ENCODE measurements at regions not wholly inside any gene's neighbourhood (a gene's known extent, or its start where the extent isn't known, plus 50 kb on each side); places are given as distances from the start of the nearest gene placed in this dataset.

DNA sequence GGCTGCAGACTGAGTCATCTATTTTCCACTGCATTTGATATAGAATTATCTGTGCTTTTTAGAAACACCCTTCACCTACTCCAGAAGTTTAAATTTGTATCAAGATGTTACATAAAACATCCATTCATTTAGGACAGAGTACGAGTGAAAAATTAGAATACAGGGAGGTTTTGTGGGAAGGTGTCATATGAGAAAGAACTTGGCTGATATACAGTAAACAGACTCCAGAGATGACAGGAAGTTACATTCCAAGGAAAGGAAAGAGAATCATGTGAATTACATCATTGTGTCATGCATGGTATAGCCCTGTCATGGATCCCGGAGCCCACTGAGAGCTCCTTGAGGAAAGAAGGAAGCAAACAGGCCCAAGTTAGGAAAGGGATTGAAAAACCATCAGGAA is 341.5 kb upstream of the PKDCC start:
- Histone ChIP-seq H3K36me3 (ENCODE audit: control insufficient read depth in 4 of 4, insufficient read depth in 3 of 4, low read depth in 1 of 4, low read length in 3 of 4) (no peaks in the 10 kb centered on the region), H3K4me3 (ENCODE audit: low read depth in 1 of 3, low read length in 3 of 3) (no peak overlapping the region), H3K9me3 (ENCODE audit: control insufficient read depth in 4 of 4, low read length in 3 of 4) (no peaks in the 10 kb centered on the region), H3K4me1 (ENCODE audit: control insufficient read depth in 4 of 4, insufficient read depth in 4 of 4, low read length in 3 of 4) (no peaks in the 10 kb centered on the region), H3K27ac (ENCODE audit: low read depth in 1 of 2, low read length in 2 of 2) (no peak overlapping the region), H3K9ac (ENCODE audit: low read depth in 1 of 2, low read length in 2 of 2) (no peak overlapping the region), H3K27me3 (ENCODE audit: control insufficient read depth in 4 of 4, insufficient read depth in 4 of 4, low read length in 3 of 4) (no peaks in the 10 kb centered on the region)
- 69% methylated on average over 2 of the region's 2 CpGs for WGBS
- TF ChIP-seq ATF3 (IDR thresholded peaks at IDR 0.05) (no peak), JUND (IDR thresholded peaks at IDR 0.05) (no peak), HNF4A (conservative IDR thresholded peaks at IDR 0.05) (no peak), SP1 (IDR thresholded peaks at IDR 0.05) (no peak), TAF1 (conservative IDR thresholded peaks at IDR 0.05) (no peak), FOXA2 (IDR thresholded peaks at IDR 0.05) (no peak), YY1 (IDR thresholded peaks at IDR 0.05) (no peak), HNF4G (IDR thresholded peaks at IDR 0.05) (no peak), FOXA1 (IDR thresholded peaks at IDR 0.05) (no peak), NR2F2 (IDR thresholded peaks at IDR 0.05) (no peak), CTCF (IDR thresholded peaks at IDR 0.05; ENCODE audit: low read depth, low read length, missing input control) (no peak), RXRA (IDR thresholded peaks at IDR 0.05) (no peak), RAD21 (IDR thresholded peaks at IDR 0.05) (no peak)
- TF ChIP-seq, protein P1, sequence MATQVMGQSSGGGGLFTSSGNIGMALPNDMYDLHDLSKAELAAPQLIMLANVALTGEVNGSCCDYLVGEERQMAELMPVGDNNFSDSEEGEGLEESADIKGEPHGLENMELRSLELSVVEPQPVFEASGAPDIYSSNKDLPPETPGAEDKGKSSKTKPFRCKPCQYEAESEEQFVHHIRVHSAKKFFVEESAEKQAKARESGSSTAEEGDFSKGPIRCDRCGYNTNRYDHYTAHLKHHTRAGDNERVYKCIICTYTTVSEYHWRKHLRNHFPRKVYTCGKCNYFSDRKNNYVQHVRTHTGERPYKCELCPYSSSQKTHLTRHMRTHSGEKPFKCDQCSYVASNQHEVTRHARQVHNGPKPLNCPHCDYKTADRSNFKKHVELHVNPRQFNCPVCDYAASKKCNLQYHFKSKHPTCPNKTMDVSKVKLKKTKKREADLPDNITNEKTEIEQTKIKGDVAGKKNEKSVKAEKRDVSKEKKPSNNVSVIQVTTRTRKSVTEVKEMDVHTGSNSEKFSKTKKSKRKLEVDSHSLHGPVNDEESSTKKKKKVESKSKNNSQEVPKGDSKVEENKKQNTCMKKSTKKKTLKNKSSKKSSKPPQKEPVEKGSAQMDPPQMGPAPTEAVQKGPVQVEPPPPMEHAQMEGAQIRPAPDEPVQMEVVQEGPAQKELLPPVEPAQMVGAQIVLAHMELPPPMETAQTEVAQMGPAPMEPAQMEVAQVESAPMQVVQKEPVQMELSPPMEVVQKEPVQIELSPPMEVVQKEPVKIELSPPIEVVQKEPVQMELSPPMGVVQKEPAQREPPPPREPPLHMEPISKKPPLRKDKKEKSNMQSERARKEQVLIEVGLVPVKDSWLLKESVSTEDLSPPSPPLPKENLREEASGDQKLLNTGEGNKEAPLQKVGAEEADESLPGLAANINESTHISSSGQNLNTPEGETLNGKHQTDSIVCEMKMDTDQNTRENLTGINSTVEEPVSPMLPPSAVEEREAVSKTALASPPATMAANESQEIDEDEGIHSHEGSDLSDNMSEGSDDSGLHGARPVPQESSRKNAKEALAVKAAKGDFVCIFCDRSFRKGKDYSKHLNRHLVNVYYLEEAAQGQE (IDR thresholded peaks at IDR 0.05): no peak
- TF ChIP-seq, protein P2, sequence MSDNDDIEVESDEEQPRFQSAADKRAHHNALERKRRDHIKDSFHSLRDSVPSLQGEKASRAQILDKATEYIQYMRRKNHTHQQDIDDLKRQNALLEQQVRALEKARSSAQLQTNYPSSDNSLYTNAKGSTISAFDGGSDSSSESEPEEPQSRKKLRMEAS (IDR thresholded peaks at IDR 0.05): no peak
- no peak for DNase-seq (ENCODE audit: low spot score)

- no peak overlapping the region for H3K9ac ChIP-seq (ENCODE audit: low read depth in 1 of 2, low read length in 2 of 2)
- 92% methylated on average over 10 of the region's 10 CpGs for WGBS
- H3K9me3 ChIP-seq (ENCODE audit: control insufficient read depth in 4 of 4, low read length in 3 of 4): no peaks in the 10 kb centered on the region
- H3K4me1 ChIP-seq (ENCODE audit: control insufficient read depth in 4 of 4, insufficient read depth in 4 of 4, low read length in 3 of 4): no peaks in the 10 kb centered on the region
- H3K27ac ChIP-seq (ENCODE audit: low read depth in 1 of 2, low read length in 2 of 2): no peak overlapping the region
- no peaks in the 10 kb centered on the region for H3K36me3 ChIP-seq (ENCODE audit: control insufficient read depth in 4 of 4, insufficient read depth in 3 of 4, low read depth in 1 of 4, low read length in 3 of 4)
- no peak for DNase-seq (ENCODE audit: low spot score)
- TF ChIP-seq YY1 (IDR thresholded peaks at IDR 0.05) (no peak), HNF4A (conservative IDR thresholded peaks at IDR 0.05) (no peak), NR2F2 (IDR thresholded peaks at IDR 0.05) (no peak), RXRA (IDR thresholded peaks at IDR 0.05) (no peak), ZBTB33 (IDR thresholded peaks at IDR 0.05) (no peak), GABPA (IDR thresholded peaks at IDR 0.05 in 1 of 2, conservative IDR thresholded peaks at IDR 0.05 in 1 of 2) (no peak), FOXA1 (IDR thresholded peaks at IDR 0.05) (no peak), SP1 (IDR thresholded peaks at IDR 0.05) (no peak), FOXA2 (IDR thresholded peaks at IDR 0.05) (no peak), EGR1 (IDR thresholded peaks at IDR 0.05; ENCODE audit: low read depth in 2 of 2) (no peak)
- TF ChIP-seq, protein P2 (IDR thresholded peaks at IDR 0.05): no peak
- no peak overlapping the region for H3K4me3 ChIP-seq (ENCODE audit: low read depth in 1 of 3, low read length in 3 of 3)
- H3K27me3 ChIP-seq (ENCODE audit: control insufficient read depth in 4 of 4, insufficient read depth in 4 of 4, low read length in 3 of 4): no peaks in the 10 kb centered on the region
These were observed 339.9 kb upstream of the PKDCC start for GRCh38 chr2:41707790-41708451.
